ENCODE measurements at regions not wholly inside any gene's neighbourhood (a gene's known extent, or its start where the extent isn't known, plus 50 kb on each side); places are given as distances from the start of the nearest gene placed in this dataset.
A peak's percentile ranks its signal among the peaks of the same experiment; 100 is the strongest.

GRCh38 chr2:139790807-139791752 lies 1010.9 kb upstream of the NXPH2 start:
- DNase-seq: no peak
- Histone ChIP-seq H3K9me3 (no peaks in the 10 kb centered on the region), H3K27ac (no peak overlapping the region), H3K4me1 (no peaks in the 10 kb centered on the region), H3K27me3 (ENCODE audit: insufficient read depth in 3 of 3, low read length in 2 of 3) (peaks cover 0 to 2% (median 0%) of the 10 kb centered on the region in 3 donors), H3K4me3 (no peak overlapping the region), H3K36me3 (ENCODE audit: insufficient read depth in 1 of 2, low read depth in 1 of 2) (no peaks in the 10 kb centered on the region)
- no peak for ATAC-seq
- 40 to 42% (median 42%) methylated on average over 3 of the region's 3 CpGs for WGBS, 3 donors
- peak; percentile 20 for TF ChIP-seq CTCF (IDR thresholded peaks at IDR 0.05)
- intact Hi-C loops (cut with DNase I): loop anchor here in 1 of 2 donors (10.0 kb wide), 1 partner anchor 1074 kb away; no protein-coding TSS in a partner anchor

GRCh38 chr2:139790136-139790535 lies 1009.9 kb upstream of the NXPH2 start:
- intact Hi-C loops (cut with DNase I): loop anchor here in 1 of 2 donors (10.0 kb wide), 1 partner anchor 1075 kb away; no protein-coding TSS in a partner anchor
- 9 to 11% (median 9%) methylated on average over 2 of the region's 2 CpGs for WGBS, 3 donors
- DNase-seq: no peak
- Histone ChIP-seq H3K36me3 (ENCODE audit: insufficient read depth in 1 of 2, low read depth in 1 of 2) (no peaks in the 10 kb centered on the region), H3K9me3 (no peaks in the 10 kb centered on the region), H3K4me1 (no peaks in the 10 kb centered on the region), H3K27me3 (ENCODE audit: insufficient read depth in 3 of 3, low read length in 2 of 3) (peaks cover 0 to 2% (median 0%) of the 10 kb centered on the region in 3 donors), H3K4me3 (no peak overlapping the region), H3K27ac (no peak overlapping the region)
- no peak for ATAC-seq
- TF ChIP-seq CTCF (IDR thresholded peaks at IDR 0.05): no peak

GRCh38 chr2:139778732-139779131 lies 998.5 kb upstream of the NXPH2 start:
- no peak for TF ChIP-seq CTCF (IDR thresholded peaks at IDR 0.05)
- ATAC-seq: no peak
- Histone ChIP-seq H3K4me3 (no peak overlapping the region), H3K9me3 (no peaks in the 10 kb centered on the region), H3K36me3 (ENCODE audit: insufficient read depth in 1 of 2, low read depth in 1 of 2) (no peaks in the 10 kb centered on the region), H3K4me1 (no peaks in the 10 kb centered on the region), H3K27ac (no peak overlapping the region), H3K27me3 (ENCODE audit: insufficient read depth in 3 of 3, low read length in 2 of 3) (no peaks in the 10 kb centered on the region)
- intact Hi-C loops (cut with DNase I): no loop called here
- no peak for DNase-seq

GRCh38 chr2:139773720-139774277 lies 993.6 kb upstream of the NXPH2 start:
- no peaks in the 10 kb centered on the region for H3K36me3 ChIP-seq (ENCODE audit: insufficient read depth in 1 of 2, low read depth in 1 of 2)
- no peak for ATAC-seq
- no peaks in the 10 kb centered on the region for H3K4me1 ChIP-seq
- 91 to 98% (median 91%) methylated on average over 1 of the region's 1 CpG for WGBS, 3 donors
- H3K9me3 ChIP-seq: no peaks in the 10 kb centered on the region
- H3K4me3 ChIP-seq: no peak overlapping the region
- no peak for DNase-seq
- no peak overlapping the region for H3K27ac ChIP-seq
- intact Hi-C loops (cut with DNase I): no loop called here
- no peaks in the 10 kb centered on the region for H3K27me3 ChIP-seq (ENCODE audit: insufficient read depth in 3 of 3, low read length in 2 of 3)
- TF ChIP-seq CTCF (IDR thresholded peaks at IDR 0.05): no peak

Data from psoas muscle (tissue), 7 donors.